ENCODE measurements at regions not wholly inside any gene's neighbourhood (a gene's known extent, or its start where the extent isn't known, plus 50 kb on each side); places are given as distances from the start of the nearest gene placed in this dataset.

DNA sequence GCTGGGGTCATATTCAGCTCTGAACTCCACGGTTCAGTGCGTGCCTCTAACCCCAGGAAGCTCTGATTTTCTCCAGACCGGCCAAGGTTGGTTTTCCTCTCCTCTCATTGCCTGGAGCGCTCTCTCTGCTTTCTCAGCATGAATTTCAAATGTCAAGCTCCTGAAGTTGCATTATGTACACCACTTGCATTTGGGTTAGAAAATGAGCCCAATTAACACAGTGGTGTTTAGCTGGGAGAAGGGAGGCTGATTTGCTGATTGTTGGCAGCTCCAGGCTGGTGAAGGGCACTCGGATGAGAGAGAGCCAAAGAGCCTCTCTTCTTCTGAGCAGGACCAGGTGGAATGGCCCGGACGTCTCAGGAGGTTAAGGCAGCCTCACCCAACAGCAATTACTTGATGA is 570.9 kb downstream of the VRK1 start:
- H3K4me3 ChIP-seq (ENCODE audit: control insufficient read depth, low read depth, low read length) = no peak overlapping the region
- no peak for DNase-seq (ENCODE audit: low read depth)
- TF ChIP-seq, protein P1, sequence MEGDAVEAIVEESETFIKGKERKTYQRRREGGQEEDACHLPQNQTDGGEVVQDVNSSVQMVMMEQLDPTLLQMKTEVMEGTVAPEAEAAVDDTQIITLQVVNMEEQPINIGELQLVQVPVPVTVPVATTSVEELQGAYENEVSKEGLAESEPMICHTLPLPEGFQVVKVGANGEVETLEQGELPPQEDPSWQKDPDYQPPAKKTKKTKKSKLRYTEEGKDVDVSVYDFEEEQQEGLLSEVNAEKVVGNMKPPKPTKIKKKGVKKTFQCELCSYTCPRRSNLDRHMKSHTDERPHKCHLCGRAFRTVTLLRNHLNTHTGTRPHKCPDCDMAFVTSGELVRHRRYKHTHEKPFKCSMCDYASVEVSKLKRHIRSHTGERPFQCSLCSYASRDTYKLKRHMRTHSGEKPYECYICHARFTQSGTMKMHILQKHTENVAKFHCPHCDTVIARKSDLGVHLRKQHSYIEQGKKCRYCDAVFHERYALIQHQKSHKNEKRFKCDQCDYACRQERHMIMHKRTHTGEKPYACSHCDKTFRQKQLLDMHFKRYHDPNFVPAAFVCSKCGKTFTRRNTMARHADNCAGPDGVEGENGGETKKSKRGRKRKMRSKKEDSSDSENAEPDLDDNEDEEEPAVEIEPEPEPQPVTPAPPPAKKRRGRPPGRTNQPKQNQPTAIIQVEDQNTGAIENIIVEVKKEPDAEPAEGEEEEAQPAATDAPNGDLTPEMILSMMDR (IDR thresholded peaks at IDR 0.05; ENCODE audit: control insufficient read depth, insufficient read depth, low read depth, low read length, missing control alignments) = no peak

DNA sequence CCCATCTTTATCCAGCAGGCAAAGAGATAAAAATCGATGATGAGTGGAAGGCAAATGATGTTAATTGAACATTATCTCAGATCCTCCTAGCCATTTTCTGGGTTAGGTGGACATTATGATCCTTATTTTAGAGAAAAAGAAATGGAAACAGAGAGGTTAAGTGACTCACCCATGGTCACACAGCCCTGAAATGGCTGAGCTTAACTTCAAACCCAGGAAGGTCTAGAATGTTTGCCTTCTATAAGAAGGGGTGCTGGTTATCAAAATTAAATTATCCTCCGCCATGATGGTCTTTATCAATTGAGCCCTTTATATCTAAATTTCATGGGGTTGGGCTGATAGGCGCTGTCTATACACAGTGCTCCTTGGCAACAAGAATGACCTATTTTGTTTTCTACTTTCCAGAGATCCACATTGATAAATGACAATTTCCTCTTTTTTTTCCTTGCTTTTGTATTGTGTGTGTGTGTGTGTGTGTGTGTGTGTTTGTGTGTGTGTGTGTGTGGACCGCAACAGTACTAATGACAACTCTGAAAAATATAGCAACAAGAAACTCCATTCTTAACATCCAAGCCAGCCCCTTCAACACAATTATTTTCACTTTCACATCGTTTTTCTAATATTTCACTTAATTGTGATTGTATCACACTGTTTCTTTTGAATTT is 571.9 kb downstream of the VRK1 start:
- no peak for DNase-seq (ENCODE audit: low read depth)
- H3K4me3 ChIP-seq (ENCODE audit: control insufficient read depth, low read depth, low read length) = no peak overlapping the region
- TF ChIP-seq, protein P1 (IDR thresholded peaks at IDR 0.05; ENCODE audit: control insufficient read depth, insufficient read depth, low read depth, low read length, missing control alignments) = no peak

DNA sequence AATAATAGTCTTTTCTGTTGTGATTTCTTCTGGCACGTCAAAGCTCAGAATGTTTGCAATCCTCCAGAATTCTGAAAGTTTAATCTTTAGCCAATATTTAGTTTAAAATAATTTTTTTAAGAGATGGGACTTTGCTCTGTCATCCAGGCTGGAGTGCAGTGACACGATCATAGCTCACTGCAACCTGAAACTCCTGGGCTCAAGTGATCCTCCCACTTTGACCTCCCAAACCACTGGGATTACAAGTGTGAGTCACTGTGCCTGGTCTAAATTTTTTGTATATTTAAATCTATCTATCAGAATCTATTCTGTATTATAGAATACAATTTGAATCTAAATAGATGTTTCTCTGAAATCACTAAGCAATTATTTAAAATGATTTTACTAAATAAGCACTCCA is 572.7 kb downstream of the VRK1 start:
- no peak overlapping the region for H3K4me3 ChIP-seq (ENCODE audit: control insufficient read depth, low read depth, low read length)
- TF ChIP-seq, protein P1 (IDR thresholded peaks at IDR 0.05; ENCODE audit: control insufficient read depth, insufficient read depth, low read depth, low read length, missing control alignments) = no peak
- DNase-seq (ENCODE audit: low read depth) = no peak

DNA sequence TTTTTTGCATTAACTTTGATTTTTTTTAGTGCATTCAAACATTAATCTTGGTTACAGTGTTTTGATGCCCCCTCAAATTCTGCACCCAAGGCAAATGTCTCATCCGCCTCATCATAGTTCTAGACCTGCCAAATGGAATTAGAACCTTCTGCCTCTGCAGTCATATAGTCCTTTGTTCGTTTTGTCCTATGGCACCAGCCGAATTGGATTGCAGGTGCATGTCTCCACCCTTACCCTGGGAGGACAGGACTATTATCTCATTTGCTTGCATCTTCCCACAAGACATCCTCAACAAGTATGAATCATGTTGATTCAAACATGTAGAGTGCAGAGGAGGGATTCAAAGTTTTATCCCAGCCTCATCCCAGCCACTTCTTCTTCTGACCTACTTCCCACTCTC is 579.1 kb downstream of the VRK1 start:
- TF ChIP-seq, protein P1 (IDR thresholded peaks at IDR 0.05; ENCODE audit: control insufficient read depth, insufficient read depth, low read depth, low read length, missing control alignments) = no peak
- H3K4me3 ChIP-seq (ENCODE audit: control insufficient read depth, low read depth, low read length) = no peak overlapping the region
- no peak for DNase-seq (ENCODE audit: low read depth)

DNA sequence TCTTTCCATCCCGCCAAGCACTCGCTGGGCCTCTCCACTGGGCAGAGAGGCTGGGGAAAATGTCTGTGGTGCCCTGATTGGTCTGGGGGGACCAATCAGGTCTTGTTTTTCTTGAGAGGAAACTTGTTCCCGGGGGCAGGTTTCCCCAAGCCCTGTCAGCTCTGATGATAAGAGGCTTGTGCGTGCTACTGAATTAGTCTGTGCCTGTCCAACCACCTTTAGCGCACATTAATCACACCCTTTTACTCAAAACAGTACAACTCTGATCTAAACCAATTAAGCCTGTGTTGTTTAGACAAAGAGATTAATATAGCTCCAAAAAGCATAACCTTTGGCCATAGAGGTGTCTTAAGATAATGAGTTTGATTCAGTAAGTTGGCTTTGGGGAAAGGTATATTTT is 580.4 kb downstream of the VRK1 start:
- TF ChIP-seq, protein P1 (IDR thresholded peaks at IDR 0.05; ENCODE audit: control insufficient read depth, insufficient read depth, low read depth, low read length, missing control alignments) = no peak
- DNase-seq (ENCODE audit: low read depth) = no peak
- no peak overlapping the region for H3K4me3 ChIP-seq (ENCODE audit: control insufficient read depth, low read depth, low read length)

DNA sequence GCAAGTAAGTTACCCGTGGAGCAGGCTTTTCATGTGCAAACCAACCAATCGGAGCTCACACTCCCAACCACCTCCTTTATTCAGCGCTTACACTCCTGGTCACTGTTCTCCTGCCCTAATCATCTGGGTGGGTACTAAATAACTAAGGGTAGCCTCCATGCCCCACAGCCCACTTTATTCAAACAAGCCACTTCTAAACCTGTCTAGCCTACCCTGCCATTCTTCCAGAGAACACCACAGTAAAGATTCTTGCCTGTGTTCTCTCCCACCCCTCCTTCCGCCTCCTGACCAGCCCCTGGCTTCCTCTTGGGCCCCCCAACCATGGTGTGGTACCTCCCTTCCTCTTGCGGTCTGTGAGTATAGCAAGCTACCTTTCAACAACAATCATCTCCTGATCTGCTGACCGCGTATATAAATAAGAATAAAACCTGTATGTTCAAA is 581.9 kb downstream of the VRK1 start:
- TF ChIP-seq, protein P1 (IDR thresholded peaks at IDR 0.05; ENCODE audit: control insufficient read depth, insufficient read depth, low read depth, low read length, missing control alignments) = no peak
- DNase-seq (ENCODE audit: low read depth) = no peak

More for the DNA sequence above, 581.9 kb downstream of the VRK1 start:
- H3K4me3 ChIP-seq (ENCODE audit: control insufficient read depth, low read depth, low read length) = no peak overlapping the region

Data from AG09309 (cell line).